Mesothelial cell of epicardium (in vitro differentiated cells): ENCODE measurements at regions not wholly inside any gene's neighbourhood (a gene's known extent, or its start where the extent isn't known, plus 50 kb on each side); places are given as distances from the start of the nearest gene placed in this dataset.

Experiments
- DNase-seq, 2 experiments: peaks; one replicate each; pipeline ENCODE4 v3.0.0; 2021; ENCODE audit warnings: low spot score in 2 of 2; ENCODE audit not compliant: unreplicated experiment in 2 of 2
- H3K27ac Mint-ChIP-seq: 2 replicates; pipeline ENCODE4 v1.8.0; 2021; ENCODE audit warnings: mixed read lengths
- H3K27me3 Mint-ChIP-seq: 2 replicates; pipeline ENCODE4 v1.8.0; 2021; ENCODE audit warnings: low read depth, mixed read lengths
- H3K36me3 Mint-ChIP-seq: 2 replicates; pipeline ENCODE4 v1.8.0; 2021; ENCODE audit warnings: mixed read lengths
- H3K4me1 Mint-ChIP-seq: 2 replicates; pipeline ENCODE4 v1.8.0; 2021; ENCODE audit warnings: mixed read lengths
- H3K4me3 Mint-ChIP-seq: 2 replicates; pipeline ENCODE4 v1.8.0; 2021; ENCODE audit warnings: mild to moderate bottlenecking, moderate library complexity, mixed read lengths
- H3K9me3 Mint-ChIP-seq: 2 replicates; pipeline ENCODE4 v1.8.0; 2021; ENCODE audit warnings: mixed read lengths
- TF ChIP-seq, protein P1 (sequence below): fragments of 200-600 bp; sonication (generic); IDR thresholded peaks from one replicate; pipeline ENCODE4 v1.5.0; 2021; ENCODE audit warnings: antibody characterized with exemption; ENCODE audit not compliant: unreplicated experiment

DNA sequence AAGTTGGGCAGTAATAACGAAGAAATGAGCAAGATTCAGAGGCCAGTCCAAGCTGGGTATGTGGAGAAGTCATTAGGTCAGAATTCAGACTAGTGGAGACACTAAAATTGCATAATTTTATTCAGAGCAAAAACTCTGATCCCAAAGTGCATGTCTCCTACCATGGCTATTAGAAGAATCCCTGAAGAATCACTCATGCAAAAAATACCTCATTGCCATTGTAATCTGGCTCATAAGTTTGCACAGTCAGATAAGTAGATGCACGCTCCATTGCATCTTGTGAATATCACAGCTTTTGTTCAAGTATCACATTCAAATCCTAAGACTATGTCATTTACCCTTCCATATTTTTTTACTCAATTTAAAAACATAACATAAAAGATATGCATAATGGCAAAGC lies 692.2 kb upstream of the KLHL29 start:
- H3K4me3 Mint-ChIP-seq = no peak overlapping the region
- H3K36me3 Mint-ChIP-seq = no peaks in the 10 kb centered on the region
- DNase-seq = no peak
- H3K27me3 Mint-ChIP-seq = peaks cover 1% of the 10 kb centered on the region
- no peak overlapping the region for H3K27ac Mint-ChIP-seq
- TF ChIP-seq, protein P1, sequence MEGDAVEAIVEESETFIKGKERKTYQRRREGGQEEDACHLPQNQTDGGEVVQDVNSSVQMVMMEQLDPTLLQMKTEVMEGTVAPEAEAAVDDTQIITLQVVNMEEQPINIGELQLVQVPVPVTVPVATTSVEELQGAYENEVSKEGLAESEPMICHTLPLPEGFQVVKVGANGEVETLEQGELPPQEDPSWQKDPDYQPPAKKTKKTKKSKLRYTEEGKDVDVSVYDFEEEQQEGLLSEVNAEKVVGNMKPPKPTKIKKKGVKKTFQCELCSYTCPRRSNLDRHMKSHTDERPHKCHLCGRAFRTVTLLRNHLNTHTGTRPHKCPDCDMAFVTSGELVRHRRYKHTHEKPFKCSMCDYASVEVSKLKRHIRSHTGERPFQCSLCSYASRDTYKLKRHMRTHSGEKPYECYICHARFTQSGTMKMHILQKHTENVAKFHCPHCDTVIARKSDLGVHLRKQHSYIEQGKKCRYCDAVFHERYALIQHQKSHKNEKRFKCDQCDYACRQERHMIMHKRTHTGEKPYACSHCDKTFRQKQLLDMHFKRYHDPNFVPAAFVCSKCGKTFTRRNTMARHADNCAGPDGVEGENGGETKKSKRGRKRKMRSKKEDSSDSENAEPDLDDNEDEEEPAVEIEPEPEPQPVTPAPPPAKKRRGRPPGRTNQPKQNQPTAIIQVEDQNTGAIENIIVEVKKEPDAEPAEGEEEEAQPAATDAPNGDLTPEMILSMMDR = no peak
- H3K4me1 Mint-ChIP-seq = no peaks in the 10 kb centered on the region
- H3K9me3 Mint-ChIP-seq = no peaks in the 10 kb centered on the region

DNA sequence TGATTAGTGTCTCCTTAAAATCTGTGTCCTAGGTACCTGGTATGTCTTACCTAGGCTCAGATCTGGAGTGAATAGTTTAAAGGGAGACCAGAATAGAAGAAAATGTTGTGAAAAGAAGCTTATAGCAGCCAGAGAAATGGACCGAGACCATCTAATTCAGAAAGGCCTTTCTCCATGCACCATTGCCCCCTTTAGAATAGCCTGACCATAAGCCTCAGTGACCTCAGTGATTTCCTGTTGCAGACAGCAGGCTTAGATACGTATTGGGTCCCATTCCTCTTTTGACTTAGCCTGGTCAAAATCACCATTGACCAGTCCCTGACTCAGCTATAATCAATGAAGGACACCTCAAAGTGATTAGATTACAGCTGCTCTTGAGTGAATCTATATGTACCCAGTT lies 690.7 kb upstream of the KLHL29 start:
- H3K27ac Mint-ChIP-seq = no peak overlapping the region
- peaks cover 3% of the 10 kb centered on the region for H3K4me1 Mint-ChIP-seq
- no peak overlapping the region for H3K4me3 Mint-ChIP-seq
- H3K27me3 Mint-ChIP-seq = peaks cover 1% of the 10 kb centered on the region
- no peaks in the 10 kb centered on the region for H3K9me3 Mint-ChIP-seq
- TF ChIP-seq, protein P1 = no peak
- no peaks in the 10 kb centered on the region for H3K36me3 Mint-ChIP-seq
- DNase-seq = no peak

DNA sequence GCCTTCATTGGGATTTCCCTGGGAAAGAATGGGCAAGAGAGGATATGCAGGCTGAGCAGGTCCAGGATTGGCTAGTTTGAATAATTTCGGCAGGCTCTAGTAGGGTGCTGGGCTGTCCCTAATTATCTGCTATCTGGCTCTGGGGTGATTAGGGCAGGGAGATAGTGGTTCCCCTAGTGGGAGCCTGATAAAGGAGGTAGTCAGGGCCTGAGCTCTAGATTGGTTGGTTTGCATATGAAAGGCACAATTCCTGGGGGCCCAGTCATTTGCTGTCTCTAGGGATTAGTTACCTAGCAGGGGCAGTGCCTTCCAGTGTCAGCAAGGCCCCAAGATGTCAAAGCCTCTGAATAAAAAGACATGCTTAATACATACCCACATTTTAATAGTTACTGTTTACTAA lies 690.1 kb upstream of the KLHL29 start:
- TF ChIP-seq, protein P1 = no peak
- no peak overlapping the region for H3K4me3 Mint-ChIP-seq
- DNase-seq = no peak

DNA sequence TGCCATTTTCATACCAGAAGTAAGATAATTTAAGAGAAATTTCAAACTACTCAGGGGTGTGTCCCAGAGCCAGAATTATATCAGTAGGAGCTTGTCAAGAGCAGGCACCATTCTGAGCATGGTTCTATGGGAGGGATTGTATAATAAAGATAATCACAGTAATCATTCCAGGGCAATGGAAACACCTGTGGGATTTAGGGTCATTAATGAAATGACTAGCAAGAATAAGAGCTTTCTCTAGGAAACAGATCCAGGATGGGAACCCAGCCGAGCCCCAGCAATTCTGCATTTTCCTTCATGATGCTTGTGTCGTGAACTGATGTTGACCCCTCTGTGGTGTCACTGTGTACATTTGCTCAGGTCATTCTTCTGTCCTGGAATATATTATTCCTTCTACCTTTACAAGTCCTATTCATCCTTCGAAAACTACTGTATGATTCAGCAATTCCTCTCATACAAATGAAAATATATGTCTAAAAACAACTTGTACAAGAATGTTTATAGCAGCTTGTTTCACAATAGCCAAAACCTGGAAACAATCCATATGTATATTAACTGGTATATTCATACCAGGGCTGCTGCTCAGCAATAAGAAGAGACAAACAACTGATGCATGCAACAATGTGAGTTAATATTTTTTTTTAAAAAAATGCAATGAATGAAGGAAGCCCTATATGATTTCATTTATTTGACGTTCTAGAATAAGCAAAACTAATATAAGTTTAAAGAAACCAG lies 687.8 kb upstream of the KLHL29 start:
- Mint-ChIP-seq H3K27ac (no peak overlapping the region), H3K27me3 (no peaks in the 10 kb centered on the region), H3K4me3 (no peak overlapping the region), H3K9me3 (no peaks in the 10 kb centered on the region), H3K4me1 (peaks cover 6% of the 10 kb centered on the region), H3K36me3 (no peaks in the 10 kb centered on the region)
- TF ChIP-seq, protein P1 = no peak
- DNase-seq = no peak

More for the DNA sequence above, 690.1 kb upstream of the KLHL29 start:
- peaks cover 1% of the 10 kb centered on the region for H3K27me3 Mint-ChIP-seq
- H3K27ac Mint-ChIP-seq = no peak overlapping the region
- H3K36me3 Mint-ChIP-seq = no peaks in the 10 kb centered on the region
- no peaks in the 10 kb centered on the region for H3K9me3 Mint-ChIP-seq
- peaks cover 6% of the 10 kb centered on the region for H3K4me1 Mint-ChIP-seq

DNA sequence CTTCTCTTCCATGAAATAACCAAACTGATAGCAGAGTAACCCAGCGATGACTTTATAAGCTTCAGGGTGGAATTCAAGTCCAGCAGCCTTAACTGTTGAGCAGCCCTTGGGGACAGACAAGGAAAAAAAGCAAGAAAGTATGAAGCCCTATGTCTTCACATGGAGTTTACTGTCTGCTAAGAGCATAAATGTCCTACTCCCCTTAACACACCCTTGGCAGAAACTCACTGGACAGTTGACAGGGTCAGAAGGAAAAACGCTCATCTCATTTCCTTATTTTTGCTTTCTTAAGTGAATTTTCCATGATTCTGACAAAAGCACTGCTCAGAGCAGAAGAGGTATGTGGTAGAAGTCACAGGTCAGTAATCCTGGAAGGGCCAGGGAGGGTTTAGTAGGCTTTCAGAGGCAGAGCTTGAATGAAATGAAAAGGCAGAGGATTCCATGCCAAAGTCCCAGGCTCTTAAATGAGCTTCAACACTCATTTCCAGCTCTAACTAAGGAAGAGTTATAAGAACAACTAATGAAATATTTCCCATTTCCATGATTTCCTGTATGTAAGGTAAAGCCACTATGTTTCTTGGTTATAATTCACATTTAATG lies 683.3 kb upstream of the KLHL29 start:
- no peak overlapping the region for H3K27ac Mint-ChIP-seq
- H3K27me3 Mint-ChIP-seq = no peaks in the 10 kb centered on the region

More for the DNA sequence above, 683.3 kb upstream of the KLHL29 start:
- Mint-ChIP-seq H3K4me1 (peaks cover 6% of the 10 kb centered on the region), H3K4me3 (no peak overlapping the region), H3K36me3 (no peaks in the 10 kb centered on the region), H3K9me3 (peaks cover 3% of the 10 kb centered on the region)
- TF ChIP-seq, protein P1 = no peak
- no peak for DNase-seq
